CD4-positive, alpha-beta memory T cell (primary cell): ENCODE measurements at regions not wholly inside any gene's neighbourhood (a gene's known extent, or its start where the extent isn't known, plus 50 kb on each side); places are given as distances from the start of the nearest gene placed in this dataset.

Source experiments
- CTCF ChIA-PET: fragments of 350-600 bp; sonication (Branson Sonifier 250); formaldehyde crosslinking; loops from one replicate; lab custom pipeline; 2021; ENCODE audit warnings: inconsistent platforms; ENCODE audit not compliant: partially characterized antibody; lab: Charles Lee
- POLR2A ChIA-PET: fragments of 350-600 bp; sonication (Branson Sonifier 250); formaldehyde crosslinking; loops from one replicate; lab custom pipeline; 2021; ENCODE audit not compliant: partially characterized antibody; lab: Charles Lee
- DNase-seq, 5 donors: peaks; one replicate each; pipeline versions ENCODE4 v3.0.0 to v3.0.0-alpha.2; 2020 to 2022; ENCODE audit warnings: mixed read lengths in 1 of 5
- H3K27ac ChIP-seq: one replicate; pipeline ENCODE4 v1.7.0; 2013; ENCODE audit warnings: low read depth, low read length
- H3K27me3 ChIP-seq: 2 replicates; pipeline ENCODE4 v1.7.0; 2013; ENCODE audit warnings: mild to moderate bottlenecking, low read length, moderate library complexity; ENCODE audit not compliant: insufficient read depth
- H3K36me3 ChIP-seq: 2 replicates; pipeline ENCODE4 v1.7.0; 2013; ENCODE audit warnings: mild to moderate bottlenecking, low read length, moderate library complexity; ENCODE audit not compliant: insufficient read depth
- H3K4me1 ChIP-seq: 2 replicates; pipeline ENCODE4 v1.7.0; 2013; ENCODE audit warnings: mild to moderate bottlenecking, low read length, moderate library complexity; ENCODE audit not compliant: insufficient read depth
- H3K4me3 ChIP-seq, 2 donors: one replicate each; pipeline ENCODE4 v1.7.0; 2013; ENCODE audit warnings: low read length in 2 of 2, mild to moderate bottlenecking in 1 of 2
- H3K9me3 ChIP-seq, 2 donors: one replicate each; pipeline ENCODE4 v1.7.0; 2013; ENCODE audit warnings: low read length in 2 of 2, control low read depth in 1 of 2; ENCODE audit not compliant: control insufficient read depth in 1 of 2
- H3K27ac Mint-ChIP-seq, 7 donors: one replicate each; pipeline ENCODE4 v1.8.0; 2020 to 2021; ENCODE audit warnings: mixed read lengths in 7 of 7, mild to moderate bottlenecking in 6 of 7, inconsistent platforms in 3 of 7, moderate library complexity in 3 of 7
- H3K27me3 Mint-ChIP-seq, 2 donors: one replicate each; pipeline ENCODE4 v1.8.0; 2020 to 2021; ENCODE audit warnings: mixed read lengths in 2 of 2
- H3K36me3 Mint-ChIP-seq, 2 donors: one replicate each; pipeline ENCODE4 v1.8.0; 2020 to 2021; ENCODE audit warnings: mixed read lengths in 2 of 2, inconsistent platforms in 1 of 2, mild to moderate bottlenecking in 1 of 2
- H3K4me1 Mint-ChIP-seq, 4 donors: one replicate each; pipeline ENCODE4 v1.8.0; 2020 to 2021; ENCODE audit warnings: mixed read lengths in 4 of 4, mild to moderate bottlenecking in 1 of 4
- H3K4me3 Mint-ChIP-seq, 8 donors: one replicate each; pipeline ENCODE4 v1.8.0; 2020 to 2021; ENCODE audit warnings: mixed read lengths in 8 of 8, mild to moderate bottlenecking in 7 of 8, moderate library complexity in 6 of 8, inconsistent platforms in 3 of 8
- H3K9me3 Mint-ChIP-seq, 8 donors: one replicate each; pipeline ENCODE4 v1.8.0; 2020 to 2021; ENCODE audit warnings: mixed read lengths in 8 of 8, mild to moderate bottlenecking in 5 of 8, inconsistent platforms in 3 of 8, moderate library complexity in 1 of 8
- intact Hi-C: fragments of 100-400 bp; cut with micrococcal nuclease; formaldehyde crosslinking; loops from one replicate; pipeline ENCODE4 v1.15.1; 2023

DNA sequence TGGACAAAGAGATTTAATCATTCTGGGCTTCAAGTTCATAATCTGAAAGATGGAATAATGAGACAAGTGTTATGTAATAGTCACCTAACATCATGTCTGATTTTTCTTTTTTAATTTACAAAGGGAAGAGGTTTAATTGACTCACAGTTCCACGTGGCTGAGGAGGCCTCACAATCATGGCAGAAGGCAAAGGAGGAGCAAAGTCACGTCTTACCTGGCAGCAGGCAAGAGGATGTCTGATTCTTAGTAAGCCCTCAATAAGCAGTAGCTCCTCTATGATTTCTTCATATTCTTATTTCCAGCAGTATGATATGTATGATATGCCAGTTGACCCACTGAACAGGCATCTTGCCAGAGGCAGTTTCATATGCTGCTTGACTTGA, 152.7 kb downstream of the S1PR1 start:
- ChIA-PET POLR2A (no interaction called here), CTCF (interaction anchor here (1.1 kb wide), 1 partner anchor 90 kb away, joined by 3 read pairs; no protein-coding TSS in a partner anchor)
- no peak overlapping the region for H3K4me3 ChIP-seq
- no peaks in the 10 kb centered on the region for H3K27me3 ChIP-seq
- H3K27ac ChIP-seq: no peak overlapping the region
- Mint-ChIP-seq H3K4me1 (no peaks in the 10 kb centered on the region), H3K27me3 (peaks cover 0 to 3% of the 10 kb centered on the region in 2 donors), H3K9me3 (peaks cover 0 to 7% (median 0%) of the 10 kb centered on the region in 8 donors), H3K4me3 (no peak overlapping the region), H3K36me3 (peaks cover 0 to 4% of the 10 kb centered on the region in 2 donors), H3K27ac (no peak overlapping the region)
- H3K9me3 ChIP-seq: no peaks in the 10 kb centered on the region
- H3K36me3 ChIP-seq: no peaks in the 10 kb centered on the region
- no peak for DNase-seq
- intact Hi-C loops: no loop called here
- H3K4me1 ChIP-seq: no peaks in the 10 kb centered on the region

DNA sequence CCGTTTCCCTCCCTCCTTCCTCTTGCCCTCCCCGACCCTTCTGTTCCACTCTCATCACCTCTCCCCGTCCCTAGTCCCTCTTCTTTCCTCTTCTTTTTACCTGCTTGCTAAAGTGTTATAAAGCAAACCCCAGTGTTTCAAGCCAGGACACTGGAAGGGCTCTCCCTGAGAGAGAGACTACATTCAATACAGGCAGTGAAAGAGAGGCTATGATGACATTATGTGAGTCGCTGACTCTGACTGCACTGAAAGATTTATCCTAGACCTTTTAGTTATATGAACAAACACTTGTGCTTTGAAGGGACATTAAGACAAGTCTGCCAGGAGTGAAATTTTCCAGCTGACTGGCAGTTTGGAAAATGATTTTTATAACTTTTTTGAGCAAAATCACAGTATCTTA, 155.7 kb downstream of the S1PR1 start:
- CTCF ChIA-PET: no interaction called here
- H3K36me3 ChIP-seq: no peaks in the 10 kb centered on the region
- H3K4me3 Mint-ChIP-seq: no peak overlapping the region
- H3K4me1 ChIP-seq: no peaks in the 10 kb centered on the region
- H3K27me3 Mint-ChIP-seq: peaks cover 3 to 7% of the 10 kb centered on the region in 2 donors
- no peaks in the 10 kb centered on the region for H3K9me3 ChIP-seq
- POLR2A ChIA-PET: no interaction called here
- no peak overlapping the region for H3K4me3 ChIP-seq
- no peak overlapping the region for H3K27ac Mint-ChIP-seq
- no peak for DNase-seq
- no peaks in the 10 kb centered on the region for H3K36me3 Mint-ChIP-seq
- H3K9me3 Mint-ChIP-seq: peaks cover 0 to 1% (median 0%) of the 10 kb centered on the region in 8 donors
- H3K4me1 Mint-ChIP-seq: no peaks in the 10 kb centered on the region
- intact Hi-C loops: no loop called here
- H3K27me3 ChIP-seq: no peaks in the 10 kb centered on the region
- H3K27ac ChIP-seq: no peak overlapping the region

DNA sequence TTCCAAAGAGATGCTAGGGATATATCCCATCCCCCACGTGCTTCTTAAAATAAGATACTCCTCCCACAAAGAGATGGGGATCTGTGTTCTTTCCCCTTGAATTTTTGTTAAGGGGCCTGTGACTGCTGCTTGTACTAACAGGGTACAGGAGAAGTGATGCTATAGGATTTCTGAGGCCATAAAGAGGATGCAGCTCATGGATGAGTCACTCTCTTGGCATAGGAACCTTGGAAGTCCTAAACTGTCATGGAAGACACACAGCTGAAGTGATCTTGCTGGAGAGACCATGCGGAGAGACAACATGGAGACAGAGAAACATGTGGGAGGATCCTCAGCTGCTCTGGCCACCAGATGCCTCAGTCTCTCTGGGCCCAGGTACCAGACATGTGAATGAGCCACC, 157.2 kb downstream of the S1PR1 start:
- Mint-ChIP-seq H3K4me1 (no peaks in the 10 kb centered on the region), H3K27ac (no peak overlapping the region), H3K27me3 (peaks cover 3 to 9% of the 10 kb centered on the region in 2 donors), H3K9me3 (no peaks in the 10 kb centered on the region), H3K36me3 (no peaks in the 10 kb centered on the region), H3K4me3 (no peak overlapping the region)
- no peak for DNase-seq
- intact Hi-C loops: no loop called here
- ChIA-PET POLR2A (no interaction called here), CTCF (no interaction called here)
- Histone ChIP-seq H3K36me3 (no peaks in the 10 kb centered on the region), H3K27ac (no peak overlapping the region), H3K4me1 (no peaks in the 10 kb centered on the region), H3K27me3 (no peaks in the 10 kb centered on the region), H3K9me3 (no peaks in the 10 kb centered on the region), H3K4me3 (no peak overlapping the region)

DNA sequence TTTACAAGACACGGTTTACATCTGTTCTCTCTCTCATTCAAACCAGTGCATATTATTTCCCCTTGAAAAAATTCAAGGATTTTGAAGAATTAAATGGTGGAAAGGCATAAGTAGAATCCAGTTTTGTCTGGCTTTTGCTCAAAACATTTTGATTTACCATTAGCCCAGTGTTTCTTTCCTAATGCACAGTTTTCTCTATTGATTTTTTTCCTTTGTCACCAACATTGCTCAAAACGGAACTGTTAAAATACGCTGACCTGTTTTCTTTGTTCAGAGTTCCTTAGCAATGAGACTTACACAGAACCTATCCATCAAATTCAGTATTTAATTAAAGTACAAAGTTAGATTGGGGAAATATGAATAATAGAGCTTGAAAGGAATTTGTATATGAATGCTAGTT, 162.4 kb downstream of the S1PR1 start:
- Mint-ChIP-seq H3K9me3 (no peaks in the 10 kb centered on the region), H3K27me3 (peaks cover 5 to 14% of the 10 kb centered on the region in 2 donors), H3K27ac (no peak overlapping the region), H3K4me3 (no peak overlapping the region), H3K4me1 (no peaks in the 10 kb centered on the region), H3K36me3 (no peaks in the 10 kb centered on the region)
- Histone ChIP-seq H3K27me3 (no peaks in the 10 kb centered on the region), H3K4me1 (no peaks in the 10 kb centered on the region), H3K27ac (no peak overlapping the region), H3K36me3 (no peaks in the 10 kb centered on the region), H3K4me3 (no peak overlapping the region), H3K9me3 (no peaks in the 10 kb centered on the region)
- intact Hi-C loops: no loop called here
- POLR2A ChIA-PET: no interaction called here
- no peak for DNase-seq
- CTCF ChIA-PET: no interaction called here

DNA sequence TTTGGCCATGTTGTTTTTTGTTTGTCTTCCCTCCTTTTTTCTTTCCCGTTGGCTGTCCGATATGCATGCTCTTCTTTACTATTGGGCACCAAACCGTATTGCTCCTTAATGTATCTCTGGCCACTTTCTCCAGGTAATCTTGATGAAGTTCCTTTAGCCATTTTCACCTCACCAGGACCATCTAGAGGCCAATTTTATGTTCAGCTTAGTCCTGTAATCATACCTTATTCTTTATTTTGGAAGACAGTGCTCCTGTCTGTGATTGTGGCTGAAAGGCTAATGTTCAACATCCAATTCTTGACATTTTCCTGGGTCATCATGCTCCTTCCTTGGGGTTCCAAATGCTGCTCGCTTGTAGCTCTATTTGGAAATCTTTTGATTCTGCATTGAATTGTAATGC, 169.5 kb downstream of the S1PR1 start:
- Mint-ChIP-seq H3K36me3 (no peaks in the 10 kb centered on the region), H3K9me3 (peaks cover 0 to 4% (median 0%) of the 10 kb centered on the region in 8 donors), H3K4me3 (no peak overlapping the region), H3K4me1 (no peaks in the 10 kb centered on the region), H3K27me3 (peaks cover 2 to 19% of the 10 kb centered on the region in 2 donors), H3K27ac (no peak overlapping the region)
- ChIA-PET CTCF (no interaction called here), POLR2A (no interaction called here)
- intact Hi-C loops: no loop called here
- no peak for DNase-seq
- Histone ChIP-seq H3K4me3 (no peak overlapping the region), H3K36me3 (no peaks in the 10 kb centered on the region), H3K4me1 (no peaks in the 10 kb centered on the region), H3K27me3 (no peaks in the 10 kb centered on the region), H3K9me3 (no peaks in the 10 kb centered on the region), H3K27ac (no peak overlapping the region)

DNA sequence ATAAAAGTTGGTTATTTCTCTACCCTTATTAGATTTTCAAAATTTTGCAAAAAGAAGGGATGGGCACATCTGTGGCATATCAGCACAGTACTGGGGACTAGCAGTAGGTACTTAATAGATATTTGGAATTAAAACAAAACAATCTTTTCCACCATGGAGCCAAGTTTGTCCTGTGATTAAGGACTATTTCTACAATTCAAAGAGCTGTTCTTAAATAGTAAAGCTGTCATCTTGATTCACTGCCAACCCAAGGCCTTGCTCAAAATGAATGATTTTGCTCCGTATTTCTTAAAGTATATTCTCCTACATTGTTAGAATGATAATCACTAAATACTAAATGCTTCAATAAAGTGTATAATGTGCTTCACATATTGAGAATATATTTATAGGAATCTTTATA, 169.9 kb downstream of the S1PR1 start:
- Histone ChIP-seq H3K27me3 (no peaks in the 10 kb centered on the region), H3K27ac (no peak overlapping the region), H3K4me3 (no peak overlapping the region), H3K36me3 (no peaks in the 10 kb centered on the region), H3K4me1 (no peaks in the 10 kb centered on the region), H3K9me3 (no peaks in the 10 kb centered on the region)
- Mint-ChIP-seq H3K27me3 (peaks cover 2 to 19% of the 10 kb centered on the region in 2 donors), H3K4me1 (no peaks in the 10 kb centered on the region), H3K27ac (no peak overlapping the region), H3K36me3 (no peaks in the 10 kb centered on the region), H3K9me3 (peaks cover 0 to 7% (median 0%) of the 10 kb centered on the region in 8 donors), H3K4me3 (no peak overlapping the region)
- CTCF ChIA-PET: no interaction called here
- intact Hi-C loops: no loop called here
- DNase-seq: no peak
- POLR2A ChIA-PET: no interaction called here

DNA sequence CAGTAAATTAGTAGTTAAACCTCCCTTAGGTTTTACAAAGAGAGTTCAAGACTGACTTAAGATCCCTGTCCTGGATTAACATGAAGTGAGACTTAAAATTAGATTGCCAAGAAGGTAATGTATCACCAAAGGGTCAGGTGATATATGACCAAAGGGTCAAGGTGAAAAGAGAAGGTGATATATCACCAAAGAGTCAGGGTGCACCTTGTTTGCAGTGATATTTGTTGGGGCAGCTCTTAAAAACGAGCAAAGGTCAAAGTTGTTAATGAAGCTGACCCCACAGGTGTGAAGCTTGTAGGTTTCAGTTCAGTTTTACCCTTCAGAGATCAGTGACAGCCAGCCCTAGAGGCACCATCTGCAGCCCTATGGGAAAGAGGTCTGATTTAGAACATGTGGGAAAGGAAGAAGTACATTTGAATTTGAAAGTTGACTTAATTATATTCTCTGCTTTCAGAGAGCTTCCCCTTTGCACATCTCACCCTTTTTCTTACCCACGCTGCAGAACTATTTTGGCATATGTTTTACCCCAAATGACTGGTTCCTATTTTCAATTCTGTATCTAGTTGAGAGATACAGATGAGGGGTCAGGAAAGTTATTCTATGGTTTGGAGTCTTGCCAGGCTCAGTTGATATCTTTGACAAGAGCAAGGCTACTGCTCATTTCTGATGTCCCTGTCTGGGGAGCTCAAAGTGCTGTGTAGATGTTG, 170.8 kb downstream of the S1PR1 start:
- peaks cover 7 to 16% of the 10 kb centered on the region in 2 donors for H3K27me3 Mint-ChIP-seq
- no peak overlapping the region for H3K27ac ChIP-seq
- no peak overlapping the region for H3K4me3 ChIP-seq
- H3K9me3 ChIP-seq: no peaks in the 10 kb centered on the region
- H3K4me3 Mint-ChIP-seq: no peak overlapping the region
- no peaks in the 10 kb centered on the region for H3K36me3 ChIP-seq
- intact Hi-C loops: no loop called here
- no peaks in the 10 kb centered on the region for H3K36me3 Mint-ChIP-seq
- peaks cover 0 to 7% (median 0%) of the 10 kb centered on the region in 8 donors for H3K9me3 Mint-ChIP-seq
- no peaks in the 10 kb centered on the region for H3K4me1 Mint-ChIP-seq
- no peak overlapping the region for H3K27ac Mint-ChIP-seq
- no peaks in the 10 kb centered on the region for H3K4me1 ChIP-seq
- no peaks in the 10 kb centered on the region for H3K27me3 ChIP-seq
- POLR2A ChIA-PET: no interaction called here
- CTCF ChIA-PET: interaction anchor here (1.6 kb wide), 1 partner anchor 23 kb away, joined by 4 read pairs; no protein-coding TSS in a partner anchor
- no peak for DNase-seq
